Middle frontal gyrus (tissue), 1 donor: ENCODE measurements at regions not wholly inside any gene's neighbourhood (a gene's known extent, or its start where the extent isn't known, plus 50 kb on each side); places are given as distances from the start of the nearest gene placed in this dataset.

Experiments
- DNase-seq: peaks from one replicate; pipeline ENCODE4 v3.0.0-alpha.2; 2015; ENCODE audit warnings: low spot score; ENCODE audit errors: extremely low spot score

DNA sequence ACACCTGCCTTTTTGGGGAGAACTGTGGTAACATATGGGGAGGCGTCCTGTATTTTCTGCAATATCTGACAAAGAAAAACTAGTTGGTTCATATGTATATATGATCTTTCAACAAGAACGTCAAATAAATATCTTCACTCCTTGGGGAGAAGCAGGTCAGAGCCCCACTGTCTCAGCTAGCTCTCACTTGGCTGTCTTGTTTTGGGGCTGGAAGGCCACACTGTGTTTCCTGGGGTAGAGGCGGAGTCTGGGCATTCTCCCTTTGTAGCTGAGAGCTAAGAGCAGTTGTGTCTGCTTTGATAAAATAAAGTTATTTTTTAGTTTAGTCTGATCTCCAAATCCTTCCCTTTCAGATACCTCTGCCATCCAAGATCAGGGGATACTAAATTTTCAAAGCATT is 83.9 kb upstream of the IGFBP3 start:
- DNase-seq = no peak

GRCh38 chr7:46003896-46004875 is 83.1 kb upstream of the IGFBP3 start:
- DNase-seq = no peak

- DNase-seq = no peak
Observed at GRCh38 chr7:46003161-46003560, 82.1 kb upstream of the IGFBP3 start.

GRCh38 chr7:46000513-46000912 is 79.4 kb upstream of the IGFBP3 start:
- DNase-seq = no peak

DNA sequence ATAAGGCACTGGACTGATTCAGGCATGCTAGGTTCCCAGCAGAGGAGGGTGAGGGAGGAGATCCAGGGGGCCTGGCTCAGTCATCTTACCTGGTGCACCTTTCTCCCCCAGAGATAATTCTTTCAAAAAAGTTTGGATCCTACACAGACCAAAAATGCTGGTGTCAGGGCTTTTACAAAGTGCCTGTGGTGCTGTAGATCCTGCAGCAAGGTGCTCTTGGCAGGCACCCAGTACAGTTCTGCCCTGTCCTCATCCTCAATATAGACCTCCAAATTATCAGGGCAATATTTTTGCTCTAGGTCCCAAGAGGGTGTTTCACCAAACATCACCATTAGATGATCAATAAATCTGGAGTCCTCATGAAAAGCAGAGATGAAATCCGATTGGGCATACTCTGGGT is 78.5 kb upstream of the IGFBP3 start:
- no peak for DNase-seq

GRCh38 chr7:45998506-45998905 is 77.4 kb upstream of the IGFBP3 start:
- no peak for DNase-seq

GRCh38 chr7:45993621-45994020 is 72.5 kb upstream of the IGFBP3 start:
- DNase-seq = no peak

DNA sequence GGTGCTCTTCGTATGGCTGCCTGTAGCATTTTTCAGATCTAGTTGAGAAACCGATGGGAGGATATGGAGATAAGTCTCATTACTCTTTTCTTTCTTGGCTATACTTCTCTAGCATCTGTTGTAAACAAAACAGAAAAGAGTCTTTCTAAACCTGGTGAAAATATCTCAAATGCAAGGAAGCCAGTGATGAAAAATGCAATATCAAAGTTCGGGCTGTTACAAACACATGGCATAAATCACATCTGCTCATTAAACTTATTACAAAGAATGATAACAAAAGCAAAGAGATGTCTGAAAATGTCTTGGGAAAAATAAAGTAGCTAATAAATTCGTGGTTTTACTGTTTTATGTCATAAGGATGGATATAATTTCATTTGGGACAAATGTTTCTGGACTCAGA is 71.8 kb upstream of the IGFBP3 start:
- no peak for DNase-seq

- no peak for DNase-seq
Observed at GRCh38 chr7:45990276-45990675, 69.2 kb upstream of the IGFBP3 start.

DNA sequence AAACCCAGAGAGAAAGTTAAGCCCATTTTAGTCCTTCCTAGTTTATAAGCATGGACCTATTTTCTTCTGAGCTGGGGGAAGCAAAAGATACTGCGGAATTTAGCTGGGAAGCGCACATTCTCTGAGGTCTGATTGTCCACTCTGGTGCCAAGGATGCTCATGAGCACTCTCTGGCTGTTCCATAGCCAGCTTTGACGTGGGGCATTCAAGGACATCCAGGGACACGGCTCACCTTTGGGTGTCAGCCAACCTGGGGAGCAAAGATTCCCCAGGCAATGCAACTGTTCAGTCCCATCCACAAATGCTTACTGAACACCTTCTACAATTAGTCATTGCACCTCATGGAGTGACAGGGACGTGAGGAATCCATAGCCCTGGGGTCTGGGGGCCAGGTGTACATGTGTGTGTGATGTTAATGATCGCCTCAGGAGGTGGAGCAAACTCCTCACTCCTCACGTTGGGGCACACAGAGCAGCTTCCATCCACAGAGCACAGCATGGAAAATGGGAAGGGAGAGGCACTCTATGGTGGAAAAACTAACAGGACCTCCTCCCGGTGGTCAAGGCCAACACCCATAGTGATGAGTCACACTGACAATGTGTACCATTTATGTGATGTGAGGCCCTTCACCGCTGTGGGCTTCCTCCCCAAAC is 67.5 kb upstream of the IGFBP3 start:
- no peak for DNase-seq

DNA sequence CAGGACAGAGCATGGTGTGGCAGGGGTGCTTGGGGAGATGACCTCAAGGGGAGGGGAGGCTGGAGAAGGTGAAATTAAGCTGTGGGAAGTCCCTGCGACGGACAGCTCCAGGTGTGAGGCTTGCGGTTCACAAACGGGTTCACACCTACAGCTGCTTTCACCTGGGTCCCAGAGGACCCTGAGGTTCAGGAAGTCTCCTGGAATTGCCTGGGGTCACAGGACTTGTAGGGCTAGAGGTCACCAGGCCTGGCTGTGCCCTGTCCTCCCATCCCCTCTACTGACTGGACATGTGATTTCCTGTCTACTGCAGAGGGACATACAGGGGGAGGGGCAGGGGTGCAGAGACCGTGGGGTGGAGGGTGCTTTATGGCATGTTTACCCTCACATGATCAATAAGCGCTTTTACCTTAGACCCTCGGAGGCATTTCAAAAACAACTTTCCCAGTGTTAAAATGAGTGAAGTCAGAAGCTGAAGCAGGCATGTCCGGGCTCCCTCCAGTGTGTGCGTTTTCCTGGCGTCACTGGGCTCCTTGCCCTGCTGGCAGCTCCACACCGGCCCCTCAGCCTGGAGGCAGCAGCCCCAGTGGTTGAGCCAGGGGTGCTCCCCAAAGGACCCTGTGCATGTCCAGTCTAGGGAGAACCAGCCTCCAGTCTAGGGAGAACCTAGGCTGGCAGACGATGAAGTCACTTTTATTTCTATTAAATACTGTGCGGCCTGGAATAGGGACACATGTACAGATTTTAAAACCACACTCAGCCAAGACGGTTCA is 66.6 kb upstream of the IGFBP3 start:
- no peak for DNase-seq

- no peak for DNase-seq
Observed at GRCh38 chr7:45986355-45987298, 65.6 kb upstream of the IGFBP3 start.

- DNase-seq = no peak
Observed at GRCh38 chr7:45985902-45986301, 64.8 kb upstream of the IGFBP3 start.

DNA sequence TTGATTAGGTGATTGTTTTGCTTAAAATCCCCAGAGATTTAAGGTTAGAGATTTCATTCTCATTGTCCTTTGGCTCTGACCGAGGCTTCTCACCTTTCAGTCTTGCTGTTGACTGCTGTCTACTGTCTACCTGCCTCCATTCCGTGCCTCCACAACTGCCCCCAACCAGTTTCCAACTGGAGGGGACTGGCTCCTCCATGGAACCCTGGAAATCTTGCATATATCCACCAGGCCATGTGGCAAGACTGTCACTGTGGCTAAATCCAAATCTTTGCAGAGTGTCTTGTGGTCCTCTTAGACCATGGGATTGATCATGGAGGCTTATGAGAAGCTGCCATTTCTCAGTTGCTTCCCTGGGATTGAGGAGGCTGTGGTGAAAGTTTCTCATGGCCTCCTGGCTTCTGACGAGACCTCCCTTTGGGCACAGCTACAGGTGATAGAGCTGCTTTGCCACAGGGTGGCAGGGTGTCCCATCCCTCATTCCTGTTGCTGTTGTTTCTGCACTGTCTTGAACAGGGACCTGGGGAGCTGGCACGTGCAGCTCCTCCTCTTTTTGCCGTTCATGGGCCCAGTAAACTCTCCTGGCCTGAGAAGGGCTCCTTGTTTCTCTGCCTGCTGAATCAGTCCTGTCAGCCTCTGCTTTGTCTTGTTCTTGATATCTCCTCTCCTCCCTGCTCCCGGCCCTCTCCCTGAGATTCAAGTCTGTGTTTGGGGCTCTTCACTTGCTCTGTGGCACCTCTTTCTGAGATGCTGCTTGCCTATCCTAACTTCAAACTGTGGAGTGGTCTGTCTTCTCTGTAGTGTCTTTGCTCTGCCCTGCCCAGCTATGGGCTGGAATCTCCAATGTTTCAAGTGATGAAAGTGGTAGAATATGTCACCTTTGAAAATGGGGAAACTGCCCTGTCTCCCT is 63.6 kb upstream of the IGFBP3 start:
- no peak for DNase-seq

DNA sequence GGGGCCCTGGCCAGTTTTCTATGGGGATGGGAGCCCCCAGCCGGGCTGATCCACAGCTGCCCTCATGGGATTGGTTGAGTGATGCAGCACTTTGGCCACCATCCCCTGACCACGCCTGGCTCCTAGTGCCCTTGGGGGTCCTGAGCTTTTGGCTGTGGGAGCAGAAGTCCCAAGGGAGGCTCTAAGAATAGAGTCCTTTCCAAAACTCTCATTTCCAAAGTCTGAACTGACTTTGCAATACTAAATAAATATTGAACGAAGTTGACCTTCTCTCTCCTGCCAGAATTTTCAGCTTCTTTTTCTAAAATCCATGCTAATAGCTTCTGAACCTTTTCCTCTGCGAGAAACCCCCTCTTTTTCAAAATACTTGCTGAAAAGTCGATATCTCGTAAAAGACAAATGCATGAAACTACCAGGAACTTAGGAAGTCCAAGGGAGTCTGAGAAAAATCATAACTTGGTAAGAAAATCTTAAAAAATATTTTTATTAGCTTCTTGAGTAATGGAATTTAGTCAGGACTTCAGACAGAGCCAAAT is 62.7 kb upstream of the IGFBP3 start:
- no peak for DNase-seq

DNA sequence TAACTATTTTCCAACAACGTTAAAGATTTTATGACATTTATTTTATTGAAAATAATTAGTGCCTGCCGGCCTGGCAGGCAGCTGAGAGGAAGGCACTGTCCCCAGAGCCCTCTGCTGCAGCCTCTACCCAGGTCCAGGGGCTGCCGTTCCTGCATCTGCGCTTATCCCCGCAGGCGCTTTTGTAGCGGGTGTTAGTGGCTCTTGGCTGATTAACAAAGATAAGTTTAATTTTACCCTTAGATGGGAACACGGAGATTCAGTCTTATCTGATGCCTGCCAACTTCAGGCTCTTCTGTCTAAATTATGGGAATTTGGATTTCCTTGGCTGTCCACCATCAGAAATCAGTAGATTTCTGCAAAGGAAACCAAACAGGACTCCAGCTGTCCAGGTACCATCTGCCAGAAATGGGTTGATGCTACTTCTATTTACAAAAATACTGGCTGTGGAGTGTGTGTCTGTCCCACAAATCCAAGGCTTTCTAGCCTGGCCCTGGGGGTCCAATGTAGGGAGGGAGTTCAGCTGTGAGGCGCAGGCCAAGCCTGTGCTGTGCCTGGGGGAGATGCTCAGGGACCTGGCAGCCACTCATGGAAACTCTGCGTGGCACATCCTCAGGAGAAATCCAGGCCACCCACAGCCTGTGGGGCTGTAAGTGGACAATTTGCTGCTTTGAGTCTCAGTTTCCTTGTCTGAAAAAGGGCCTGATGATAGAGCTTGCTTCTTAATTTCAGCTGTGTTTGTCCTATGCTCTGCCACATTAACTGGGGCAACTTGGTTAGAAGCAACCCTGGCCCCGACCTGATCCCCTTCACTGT is 62.0 kb upstream of the IGFBP3 start:
- no peak for DNase-seq

GRCh38 chr7:45982132-45982531 is 61.1 kb upstream of the IGFBP3 start:
- no peak for DNase-seq

DNA sequence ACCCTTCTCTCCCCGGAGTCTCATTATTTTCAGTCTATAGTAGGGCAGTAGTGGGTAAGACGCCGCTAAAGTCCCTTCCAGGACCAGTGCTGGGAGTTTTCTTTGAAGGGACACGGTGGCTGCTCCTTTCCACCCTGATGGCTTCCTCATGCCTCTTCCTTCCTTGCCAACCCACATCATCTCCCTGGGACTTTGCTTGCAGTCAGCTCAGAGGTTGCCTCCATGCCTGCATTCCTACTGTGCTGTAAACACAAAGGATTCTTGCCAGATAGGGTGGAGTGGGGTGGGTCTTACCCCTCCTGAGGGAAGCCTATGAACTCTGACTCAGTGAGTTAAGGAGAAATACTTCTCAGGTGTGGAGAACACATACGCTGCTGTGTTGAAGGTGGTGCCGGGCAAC is 59.9 kb upstream of the IGFBP3 start:
- no peak for DNase-seq
